Naive thymus-derived CD8-positive, alpha-beta T cell (primary cell): ENCODE measurements at regions not wholly inside any gene's neighbourhood (a gene's known extent, or its start where the extent isn't known, plus 50 kb on each side); places are given as distances from the start of the nearest gene placed in this dataset.
"Not testable (repeated sequence)": the region's sequence is repeated elsewhere in the genome, so short reads cannot be mapped to it uniquely, and the experiment has no call there.

ENCODE experiments used
- ATAC-seq, 2 donors: fragments of 150-1000 bp; cut with Tn5 transposase in 1 of 2; sonication (Bioruptor Pico), chemical (Tn5 transposase) in 1 of 2; 1 replicate in 1 of 2; 2 replicates in 1 of 2; pipeline ENCODE4 v1.10.0; 2021; ENCODE audit warnings: mild to moderate bottlenecking in 2 of 2, moderate library complexity in 2 of 2
- POLR2A ChIA-PET: fragments of 350-600 bp; sonication (Branson Sonifier 250); formaldehyde crosslinking; loops from one replicate; lab custom pipeline; 2021; ENCODE audit warnings: antibody characterized with exemption; lab: Charles Lee
- DNase-seq, 10 donors: peaks; one replicate each; pipeline versions ENCODE4 v3.0.0 to v3.0.0-alpha.2; 2020 to 2022
- H3K27ac Mint-ChIP-seq, 10 donors: one replicate each; pipeline ENCODE4 v1.8.0; 2020 to 2022; ENCODE audit warnings: mild to moderate bottlenecking in 10 of 10, mixed read lengths in 10 of 10, moderate library complexity in 4 of 10, inconsistent platforms in 1 of 10
- H3K27me3 Mint-ChIP-seq, 5 donors: one replicate each; pipeline ENCODE4 v1.8.0; 2021 to 2022; ENCODE audit warnings: mixed read lengths in 5 of 5
- H3K36me3 Mint-ChIP-seq, 3 donors: one replicate each; pipeline ENCODE4 v1.8.0; 2020 to 2022; ENCODE audit warnings: mixed read lengths in 3 of 3, mild to moderate bottlenecking in 2 of 3, inconsistent platforms in 1 of 3
- H3K4me1 Mint-ChIP-seq, 4 donors: one replicate each; pipeline ENCODE4 v1.8.0; 2021 to 2022; ENCODE audit warnings: mixed read lengths in 4 of 4
- H3K4me3 Mint-ChIP-seq, 10 donors: one replicate each; pipeline ENCODE4 v1.8.0; 2020 to 2022; ENCODE audit warnings: mild to moderate bottlenecking in 10 of 10, mixed read lengths in 10 of 10, moderate library complexity in 6 of 10, inconsistent platforms in 1 of 10
- H3K9me3 Mint-ChIP-seq, 9 donors: one replicate each; pipeline ENCODE4 v1.8.0; 2020 to 2022; ENCODE audit warnings: mixed read lengths in 9 of 9, mild to moderate bottlenecking in 3 of 9, inconsistent platforms in 1 of 9, moderate library complexity in 1 of 9

DNA sequence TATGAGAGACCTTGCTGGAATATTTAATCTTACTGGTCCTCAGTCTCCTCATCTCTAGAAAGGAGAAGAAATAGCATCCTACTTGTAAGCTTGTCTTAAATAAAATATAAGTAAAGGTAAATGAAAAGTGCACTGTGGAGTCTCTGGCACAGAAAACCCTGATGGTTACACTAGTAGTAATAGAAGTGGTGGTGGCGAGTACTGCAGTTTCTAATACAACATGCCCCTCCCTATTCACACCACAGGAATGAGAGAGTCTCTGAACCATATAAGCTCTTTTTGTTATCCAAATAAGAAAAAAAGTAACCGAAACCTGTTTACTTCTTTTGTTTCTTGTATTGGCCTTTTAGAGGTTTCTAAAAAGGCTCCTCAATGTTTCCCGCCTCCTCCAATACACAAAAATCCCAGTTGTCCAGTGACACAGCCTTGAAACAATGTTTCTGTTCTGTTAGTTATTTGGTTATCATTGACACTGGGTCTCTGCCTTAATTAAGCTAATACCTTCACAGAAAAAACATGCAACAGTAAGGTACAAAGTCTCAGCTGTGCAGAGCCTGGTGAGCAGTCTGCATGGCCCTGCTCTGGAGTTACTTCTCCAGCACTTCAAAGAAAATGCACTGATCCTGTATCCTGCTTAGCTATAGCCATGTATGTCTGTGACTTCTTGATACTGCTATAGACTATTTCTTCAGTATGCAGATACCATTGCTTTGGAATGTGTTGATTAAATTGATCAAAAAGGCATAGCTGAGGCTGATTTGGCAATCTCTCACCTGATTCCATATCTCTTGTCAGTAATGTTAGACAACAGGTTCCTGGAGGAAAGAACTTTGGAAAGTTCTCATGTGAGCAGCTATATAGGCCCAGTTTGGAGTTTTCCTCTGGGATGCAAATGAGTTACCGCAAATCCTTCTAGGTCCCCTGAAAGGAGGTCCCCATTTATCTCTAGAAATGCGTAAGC, 315.6 kb upstream of the IL12A start:
- ATAC-seq = no peak
- no peaks in the 10 kb centered on the region for H3K4me1 Mint-ChIP-seq
- no peak overlapping the region for H3K4me3 Mint-ChIP-seq
- H3K9me3 Mint-ChIP-seq = peaks cover 0 to 2% (median 0%) of the 10 kb centered on the region in 9 donors
- no peak for DNase-seq
- POLR2A ChIA-PET = no interaction called here
- no peaks in the 10 kb centered on the region for H3K36me3 Mint-ChIP-seq
- no peak overlapping the region for H3K27ac Mint-ChIP-seq
- H3K27me3 Mint-ChIP-seq = peaks cover 0 to 4% (median 0%) of the 10 kb centered on the region in 5 donors

DNA sequence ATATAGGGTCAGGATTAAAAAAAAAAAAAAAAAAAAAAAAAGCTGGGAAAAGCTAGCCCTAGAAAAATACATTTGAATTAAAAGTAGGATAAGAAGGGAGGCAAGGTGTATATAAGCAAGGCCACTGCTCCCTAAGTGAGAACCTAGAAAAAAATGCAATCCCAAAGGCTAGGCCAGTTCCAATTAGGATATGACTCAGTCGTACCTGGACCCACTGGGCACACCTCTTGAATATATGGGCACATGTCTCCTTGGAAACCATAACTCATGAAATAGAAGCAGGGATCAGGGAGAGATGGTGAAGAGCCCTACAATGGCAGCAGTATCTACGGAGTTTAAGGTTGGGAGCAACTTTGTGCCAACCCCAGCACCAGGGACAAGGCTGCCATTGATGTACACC, 314.1 kb upstream of the IL12A start:
- no peak overlapping the region for H3K4me3 Mint-ChIP-seq

DNA sequence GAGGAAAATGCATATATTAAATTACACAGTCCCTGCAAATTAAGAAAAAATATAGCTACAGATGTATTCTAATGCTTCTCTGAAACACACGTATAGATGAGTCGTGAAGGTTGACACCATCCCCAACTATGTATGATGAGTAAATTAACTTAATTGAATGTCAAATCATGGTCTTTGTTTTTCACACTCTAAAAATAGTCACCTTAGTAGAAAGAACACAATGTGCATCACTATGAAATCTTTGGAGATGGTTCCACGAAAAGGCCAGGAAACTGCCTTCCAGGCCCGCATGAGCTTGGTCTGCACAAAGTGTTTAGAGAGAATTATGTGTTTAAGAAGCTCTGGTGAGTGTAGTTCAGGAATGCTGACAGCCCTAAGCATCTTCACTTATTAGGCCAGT, 313.4 kb upstream of the IL12A start:
- ATAC-seq = no peak
- Mint-ChIP-seq H3K4me3 (no peak overlapping the region), H3K27ac (no peak overlapping the region), H3K9me3 (peaks cover 0 to 2% (median 0%) of the 10 kb centered on the region in 9 donors), H3K4me1 (no peaks in the 10 kb centered on the region), H3K27me3 (peaks cover 0 to 4% (median 0%) of the 10 kb centered on the region in 5 donors), H3K36me3 (no peaks in the 10 kb centered on the region)
- POLR2A ChIA-PET = no interaction called here
- no peak for DNase-seq

More for the DNA sequence above, 314.1 kb upstream of the IL12A start:
- no peak for DNase-seq
- Mint-ChIP-seq H3K36me3 (no peaks in the 10 kb centered on the region), H3K27ac (no peak overlapping the region), H3K4me1 (no peaks in the 10 kb centered on the region), H3K27me3 (peaks cover 0 to 4% (median 0%) of the 10 kb centered on the region in 5 donors), H3K9me3 (peaks cover 0 to 2% (median 0%) of the 10 kb centered on the region in 9 donors)
- ATAC-seq = no peak
- POLR2A ChIA-PET = no interaction called here

DNA sequence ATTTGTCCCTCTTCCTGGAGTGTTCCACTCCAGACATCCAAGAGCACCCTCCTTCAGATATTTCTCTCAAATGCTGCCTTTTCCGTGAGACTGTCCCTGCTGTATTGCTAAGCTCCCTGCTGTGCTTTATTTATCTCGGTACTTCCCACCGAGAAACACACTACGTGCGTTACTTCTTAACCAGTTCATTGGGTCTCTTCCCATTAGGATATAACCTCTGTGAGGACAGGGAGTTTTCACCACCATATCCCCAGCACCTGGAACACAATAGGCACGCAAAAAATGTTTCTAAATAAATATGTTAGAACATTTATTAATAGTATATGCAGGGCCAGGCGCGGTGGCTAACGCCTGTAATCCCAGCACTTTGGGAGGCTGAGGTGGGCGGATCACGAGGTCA, 308.7 kb upstream of the IL12A start:
- POLR2A ChIA-PET = no interaction called here
- Mint-ChIP-seq H3K4me3 (no peak overlapping the region), H3K27me3 (peaks cover 0 to 15% (median 5%) of the 10 kb centered on the region in 5 donors), H3K36me3 (no peaks in the 10 kb centered on the region), H3K4me1 (no peaks in the 10 kb centered on the region), H3K9me3 (peaks cover 0 to 19% (median 3%) of the 10 kb centered on the region in 9 donors), H3K27ac (peak overlapping the region in 1 of 10 donors; percentile 87)
- ATAC-seq (no peak), DNase-seq (no peak)

DNA sequence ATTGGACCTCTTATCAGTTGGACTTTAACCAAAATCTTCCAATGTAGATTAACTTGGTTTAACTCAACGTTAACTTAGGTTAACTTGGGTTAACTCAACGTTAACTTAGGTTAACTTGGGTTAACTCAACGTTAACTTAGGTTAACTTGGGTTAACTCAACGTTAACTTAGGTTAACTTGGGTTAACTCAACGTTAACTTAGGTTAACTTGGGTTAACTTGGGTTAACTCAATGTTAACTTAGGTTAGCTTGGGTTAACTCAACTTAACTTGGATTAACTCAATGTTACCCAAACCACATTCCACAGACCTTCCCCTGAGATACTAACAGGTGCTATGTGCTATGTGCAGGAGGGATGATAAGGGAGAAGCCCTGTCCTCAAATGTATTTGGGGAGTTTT, 306.9 kb upstream of the IL12A start:
- ATAC-seq, H3K4me1 Mint-ChIP-seq, H3K4me3 Mint-ChIP-seq, H3K36me3 Mint-ChIP-seq, DNase-seq, H3K27ac Mint-ChIP-seq, POLR2A ChIA-PET: not testable (repeated sequence)
- Mint-ChIP-seq H3K27me3 (peaks cover 0 to 15% (median 5%) of the 10 kb centered on the region in 5 donors), H3K9me3 (peaks cover 0 to 19% (median 3%) of the 10 kb centered on the region in 9 donors)

DNA sequence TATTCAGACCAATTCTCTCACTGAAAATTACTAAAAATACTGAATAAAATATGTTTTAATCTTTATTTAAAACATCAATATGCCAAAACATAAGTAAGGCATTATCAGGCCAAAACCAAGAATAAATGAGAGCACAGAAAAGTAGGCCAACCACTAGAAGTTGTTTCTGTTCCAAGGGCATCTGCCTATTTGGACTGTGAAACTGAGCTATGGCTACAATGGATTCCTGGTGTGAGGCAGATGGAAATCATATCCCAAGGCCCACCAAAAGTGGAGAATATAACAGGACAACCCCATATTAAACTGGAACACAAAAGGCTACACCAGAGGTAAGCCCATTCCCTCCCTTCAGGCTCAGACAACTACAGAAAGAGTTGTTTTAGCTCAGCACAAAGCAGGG, 302.8 kb upstream of the IL12A start:
- H3K4me1 Mint-ChIP-seq = no peaks in the 10 kb centered on the region
- peaks cover 0 to 15% (median 2%) of the 10 kb centered on the region in 5 donors for H3K27me3 Mint-ChIP-seq
- H3K9me3 Mint-ChIP-seq = peaks cover 0 to 40% (median 11%) of the 10 kb centered on the region in 9 donors
- H3K27ac Mint-ChIP-seq = no peak overlapping the region
- POLR2A ChIA-PET = no interaction called here
- no peak overlapping the region for H3K4me3 Mint-ChIP-seq
- DNase-seq (no peak), ATAC-seq (no peak)
- peaks cover 0 to 6% (median 0%) of the 10 kb centered on the region in 3 donors for H3K36me3 Mint-ChIP-seq

DNA sequence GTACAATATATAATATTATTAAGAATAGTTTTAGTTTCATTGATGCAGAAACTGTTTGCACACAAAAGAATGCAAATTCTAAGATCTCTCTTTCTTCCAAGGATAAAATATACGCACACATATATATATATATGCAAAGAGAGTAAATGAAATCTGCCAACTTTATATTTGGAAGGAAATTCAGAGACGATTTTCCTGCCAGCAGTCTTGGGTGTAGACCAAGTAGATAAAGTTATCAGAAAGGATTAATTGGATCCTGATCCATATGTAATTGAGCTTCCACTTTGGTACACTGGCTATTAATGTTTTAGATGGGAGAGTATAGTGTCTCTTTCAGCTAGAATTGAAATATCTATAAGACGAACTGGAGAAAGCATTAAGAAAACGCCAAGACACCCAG, 295.4 kb upstream of the IL12A start:
- Mint-ChIP-seq H3K36me3 (peaks cover 0 to 6% (median 0%) of the 10 kb centered on the region in 3 donors), H3K4me1 (no peaks in the 10 kb centered on the region), H3K4me3 (no peak overlapping the region), H3K27me3 (peaks cover 0 to 6% (median 0%) of the 10 kb centered on the region in 5 donors), H3K27ac (no peak overlapping the region), H3K9me3 (peaks cover 0 to 26% (median 6%) of the 10 kb centered on the region in 9 donors)
- DNase-seq (no peak), ATAC-seq (no peak)
- POLR2A ChIA-PET = no interaction called here

DNA sequence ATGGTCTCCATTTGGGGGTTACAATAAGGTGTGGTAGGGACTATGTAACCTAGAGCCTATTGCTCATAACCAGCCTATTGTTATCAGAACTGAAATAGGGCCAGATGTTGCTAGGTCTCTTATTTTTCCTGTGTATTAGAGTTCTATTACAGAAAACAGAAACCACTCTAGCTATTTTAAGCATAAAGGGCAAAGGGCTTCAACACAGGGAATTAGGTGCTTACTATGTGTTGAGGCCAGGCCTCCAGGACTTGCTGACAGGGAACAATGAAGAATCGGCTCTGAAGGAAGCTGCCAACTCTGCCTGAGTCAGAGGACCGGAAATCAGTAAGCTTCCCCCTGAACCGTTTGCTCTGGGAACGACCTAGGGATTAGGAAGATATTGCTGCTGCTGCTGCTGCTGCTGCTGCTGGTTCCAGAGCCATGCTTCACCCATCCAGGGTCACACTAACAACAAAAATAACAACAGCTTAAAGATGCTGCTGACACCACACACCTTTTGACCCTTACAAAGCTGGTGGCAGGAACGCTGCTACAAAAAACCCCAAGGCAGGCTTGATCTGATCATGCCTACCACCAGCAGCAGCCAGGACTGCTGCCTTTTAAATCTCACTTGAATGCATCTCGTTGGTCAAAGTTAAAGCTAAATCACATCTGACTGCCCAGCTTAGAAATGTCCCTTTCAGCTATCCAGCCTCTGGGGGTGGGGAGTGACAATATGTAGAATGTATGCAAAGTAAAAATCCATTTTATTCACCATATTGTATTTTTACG, 276.9 kb upstream of the IL12A start:
- no peak overlapping the region for H3K27ac Mint-ChIP-seq
- POLR2A ChIA-PET = no interaction called here
- no peak overlapping the region for H3K4me3 Mint-ChIP-seq
- H3K9me3 Mint-ChIP-seq = peaks cover 0 to 22% (median 9%) of the 10 kb centered on the region in 9 donors
- H3K4me1 Mint-ChIP-seq = no peaks in the 10 kb centered on the region
- no peak for DNase-seq
- no peak for ATAC-seq
- peaks cover 0 to 12% (median 1%) of the 10 kb centered on the region in 5 donors for H3K27me3 Mint-ChIP-seq
- no peaks in the 10 kb centered on the region for H3K36me3 Mint-ChIP-seq

DNA sequence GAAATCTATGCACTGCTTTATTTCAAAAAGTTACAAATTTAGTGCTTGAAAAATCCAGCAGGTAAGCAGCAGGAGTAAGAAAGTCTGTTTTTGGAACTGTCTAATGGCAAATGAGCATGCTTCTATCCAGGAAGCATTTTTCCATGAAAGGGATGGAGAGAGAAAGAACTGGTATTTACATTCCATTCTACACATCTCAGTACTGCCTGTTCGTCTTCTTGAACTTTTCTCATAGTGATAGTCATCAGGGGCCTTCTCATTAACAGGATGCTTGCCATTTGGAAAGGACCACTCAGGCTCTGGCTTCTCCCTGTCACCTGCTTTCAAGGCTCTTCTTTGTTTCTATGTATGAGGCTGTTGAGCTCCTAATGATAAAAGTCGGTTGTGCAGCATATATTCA, 267.3 kb upstream of the IL12A start:
- POLR2A ChIA-PET = no interaction called here
- Mint-ChIP-seq H3K27me3 (peaks cover 0 to 3% (median 0%) of the 10 kb centered on the region in 5 donors), H3K4me1 (no peaks in the 10 kb centered on the region), H3K9me3 (peaks cover 0 to 11% (median 5%) of the 10 kb centered on the region in 9 donors), H3K36me3 (no peaks in the 10 kb centered on the region), H3K27ac (no peak overlapping the region), H3K4me3 (no peak overlapping the region)
- DNase-seq = no peak
- no peak for ATAC-seq

DNA sequence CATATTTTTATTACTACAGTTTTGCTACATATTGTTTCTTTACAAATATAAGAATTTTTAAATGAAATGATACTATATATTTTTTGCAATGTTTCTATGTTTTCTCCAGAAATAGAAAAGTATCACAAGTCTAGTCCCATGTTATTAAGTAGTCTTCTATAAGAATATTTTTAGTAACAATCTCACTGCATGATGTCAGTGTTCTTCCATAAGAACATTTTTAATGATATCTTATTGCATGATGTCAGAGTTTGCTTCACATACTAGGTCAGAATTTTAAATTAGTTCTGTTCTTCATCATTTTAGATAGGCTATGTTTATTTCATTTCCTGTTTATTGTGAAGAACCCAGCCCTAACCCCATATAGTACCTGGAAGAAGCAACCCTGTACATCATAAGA, 265.3 kb upstream of the IL12A start:
- ATAC-seq = no peak
- no peaks in the 10 kb centered on the region for H3K36me3 Mint-ChIP-seq
- POLR2A ChIA-PET = no interaction called here

DNA sequence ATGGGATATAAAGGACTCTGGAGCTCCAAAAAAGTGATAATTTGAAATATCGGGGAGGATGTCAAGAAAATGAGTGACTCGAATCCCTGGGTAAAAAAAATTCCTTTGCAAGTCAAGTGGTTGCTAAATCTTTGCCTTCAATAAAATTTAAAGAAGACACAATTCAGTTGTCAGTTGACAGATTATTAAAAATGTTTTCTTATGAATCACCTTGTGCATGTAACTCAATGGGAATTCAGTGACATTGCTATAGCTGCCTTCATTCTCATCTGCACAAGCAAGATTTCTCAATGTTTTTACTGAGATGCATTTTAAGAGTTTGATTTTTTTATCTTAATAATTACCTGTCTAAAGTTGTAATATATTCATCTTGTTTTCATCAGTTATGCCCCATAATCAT, 264.0 kb upstream of the IL12A start:
- H3K4me3 Mint-ChIP-seq = no peak overlapping the region
- H3K9me3 Mint-ChIP-seq = peaks cover 0 to 2% (median 0%) of the 10 kb centered on the region in 9 donors
- ATAC-seq (no peak), DNase-seq (no peak)
- no peaks in the 10 kb centered on the region for H3K36me3 Mint-ChIP-seq
- peaks cover 0 to 14% (median 0%) of the 10 kb centered on the region in 5 donors for H3K27me3 Mint-ChIP-seq
- H3K4me1 Mint-ChIP-seq = no peaks in the 10 kb centered on the region
- POLR2A ChIA-PET = no interaction called here
- no peak overlapping the region for H3K27ac Mint-ChIP-seq

More for the DNA sequence above, 265.3 kb upstream of the IL12A start:
- Mint-ChIP-seq H3K4me1 (no peaks in the 10 kb centered on the region), H3K9me3 (peaks cover 0 to 7% (median under 1%) of the 10 kb centered on the region in 9 donors), H3K27ac (no peak overlapping the region), H3K27me3 (peaks cover 0 to 4% (median 0%) of the 10 kb centered on the region in 5 donors), H3K4me3 (no peak overlapping the region)
- DNase-seq = no peak

DNA sequence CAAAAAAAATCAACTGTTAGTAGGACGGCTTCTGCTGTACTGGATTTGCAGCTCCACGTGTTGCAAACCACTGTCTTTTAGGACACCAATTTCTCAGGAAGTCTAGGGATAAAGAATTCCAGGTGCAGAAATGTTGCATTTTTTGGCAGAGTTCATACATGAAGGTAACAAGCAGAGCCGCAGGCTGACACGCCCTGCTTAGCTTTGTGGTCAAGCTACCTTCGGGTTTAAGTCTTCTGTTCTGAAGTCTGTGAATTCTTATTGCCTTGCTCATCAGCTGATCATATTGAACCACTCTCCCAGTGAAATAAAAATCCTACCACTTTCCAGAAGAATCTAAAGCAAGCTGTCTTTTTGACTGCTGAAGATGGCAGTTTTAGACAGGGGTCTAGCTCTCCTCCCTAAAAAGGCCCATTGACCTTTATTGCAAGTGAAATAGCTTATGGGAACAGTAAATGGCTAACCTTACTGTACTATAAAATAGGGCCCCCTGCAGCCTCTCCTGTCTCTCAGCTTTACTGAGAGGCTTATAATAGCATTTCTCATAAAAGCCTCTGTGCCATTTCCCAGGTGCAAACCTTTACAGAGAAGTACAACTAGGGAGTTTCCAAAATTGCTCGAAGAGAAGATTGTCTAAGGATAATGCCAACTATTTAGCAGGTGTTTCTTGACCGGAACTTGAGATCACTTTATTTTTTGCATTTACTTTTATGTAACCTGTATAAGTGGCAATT, 262.2 kb upstream of the IL12A start:
- DNase-seq (no peak), ATAC-seq (no peak)
- POLR2A ChIA-PET = no interaction called here
- no peaks in the 10 kb centered on the region for H3K9me3 Mint-ChIP-seq
- H3K27ac Mint-ChIP-seq = no peak overlapping the region
- no peaks in the 10 kb centered on the region for H3K36me3 Mint-ChIP-seq
- H3K27me3 Mint-ChIP-seq = peaks cover 0 to 14% (median 0%) of the 10 kb centered on the region in 5 donors
- H3K4me1 Mint-ChIP-seq = no peaks in the 10 kb centered on the region
- no peak overlapping the region for H3K4me3 Mint-ChIP-seq
